Psoas muscle (tissue), 7 donors: ENCODE measurements at regions not wholly inside any gene's neighbourhood (a gene's known extent, or its start where the extent isn't known, plus 50 kb on each side); places are given as distances from the start of the nearest gene placed in this dataset.

Experiments
- ATAC-seq, 4 donors: fragments of 200-7000 bp; cut with Tn5 transposase; one replicate each; pipeline ENCODE4 v1.9.1; 2020; ENCODE audit warnings: moderate library complexity in 3 of 4, mild to moderate bottlenecking in 2 of 4
- DNase-seq, 2 donors: peaks; one replicate each; pipeline ENCODE4 v3.0.0-alpha.2; 2020
- H3K27ac ChIP-seq: fragments of 200-600 bp; one replicate; pipeline ENCODE4 v1.8.0; 2022
- H3K27me3 ChIP-seq, 3 donors: fragments of 200-600 bp in 1 of 3; one replicate each; pipeline versions ENCODE4 v1.6.1 to v1.8.0; 2013 to 2022; ENCODE audit warnings: low read length in 2 of 3, mild to moderate bottlenecking in 2 of 3, moderate library complexity in 1 of 3; ENCODE audit not compliant: insufficient read depth in 3 of 3
- H3K36me3 ChIP-seq, 2 donors: fragments of 200-600 bp in 1 of 2; one replicate each; pipeline versions ENCODE4 v1.6.1 to v1.8.0; 2013 to 2022; ENCODE audit warnings: low read depth in 1 of 2, mild to moderate bottlenecking in 1 of 2, moderate library complexity in 1 of 2; ENCODE audit not compliant: insufficient read depth in 1 of 2
- H3K4me1 ChIP-seq: fragments of 200-600 bp; one replicate; pipeline ENCODE4 v1.8.0; 2022
- H3K4me3 ChIP-seq: fragments of 200-600 bp; one replicate; pipeline ENCODE4 v1.8.0; 2022; ENCODE audit warnings: mild to moderate bottlenecking
- H3K9me3 ChIP-seq: fragments of 200-600 bp; one replicate; pipeline ENCODE4 v1.8.0; 2022
- CTCF ChIP-seq: fragments of 200-600 bp; IDR thresholded peaks from one replicate; pipeline ENCODE4 v1.8.0; 2022; ENCODE audit warnings: antibody characterized with exemption
- WGBS, 3 donors: extraction: QIAGEN DNeasy Blood & Tissue Kit; methylation state at CpG; one replicate each; pipeline versions ENCODE4 v1.1.6 to v1.1.7; 2013; 5-methylcytosine and 5-hydroxymethylcytosine counted together
- intact Hi-C, 2 donors: fragments of 100-400 bp; cut with DNase I; formaldehyde crosslinking; loops; one replicate each; pipeline versions ENCODE4 v1.11.0 to v1.14.2; 2022
- donor health status: healthy with polysubstance abuse.
- donor health status: DM: no; HTN: no; CAD: no; lungs with moderate emphysema.
- donor health status: Bipolar disorder and iron deficiency.
- donor health status: healthy.
- donor health status: DM: yes; HTN: yes; CAD: no.
- donor health status: DM: no; HTN: no; CAD: no.
- donor health status: DM: yes; HTN: yes; CAD: no.

DNA sequence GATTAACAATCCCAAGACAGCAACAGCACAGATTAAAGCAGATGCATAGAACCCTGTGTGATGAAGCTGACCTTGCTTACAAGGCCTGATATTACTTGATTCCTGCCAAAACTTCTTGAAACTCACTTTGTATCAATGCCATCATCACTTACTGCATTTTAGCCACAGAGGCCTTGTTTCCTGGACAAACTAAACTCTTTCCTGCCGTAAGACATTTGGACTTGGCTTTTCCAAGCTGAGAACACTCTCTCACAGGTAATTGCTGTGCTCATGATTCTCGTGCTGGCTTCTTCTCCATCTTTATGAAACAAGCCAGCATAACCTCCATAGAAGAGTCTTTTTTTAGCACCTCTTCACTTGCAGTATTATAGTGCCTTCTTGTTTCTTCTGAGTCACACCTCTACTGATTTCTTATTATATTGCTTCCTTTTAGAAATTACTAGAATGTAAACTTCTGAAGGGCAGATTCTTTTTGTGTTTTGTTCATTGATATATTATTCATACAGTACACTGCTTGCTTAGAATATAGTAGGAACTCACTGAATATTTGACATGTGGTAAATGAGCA is 456.5 kb upstream of the ZNF608 start:
- Histone ChIP-seq H3K36me3 (no peaks in the 10 kb centered on the region), H3K27ac (no peak overlapping the region), H3K4me3 (no peak overlapping the region), H3K27me3 (no peaks in the 10 kb centered on the region), H3K4me1 (peaks cover 15% of the 10 kb centered on the region), H3K9me3 (no peaks in the 10 kb centered on the region)
- ATAC-seq (no peak), DNase-seq (no peak)
- 63 to 95% (median 72%) methylated on average over 2 of the region's 2 CpGs for WGBS, 3 donors
- intact Hi-C loops, result no loop called here
- no peak for TF ChIP-seq CTCF

DNA sequence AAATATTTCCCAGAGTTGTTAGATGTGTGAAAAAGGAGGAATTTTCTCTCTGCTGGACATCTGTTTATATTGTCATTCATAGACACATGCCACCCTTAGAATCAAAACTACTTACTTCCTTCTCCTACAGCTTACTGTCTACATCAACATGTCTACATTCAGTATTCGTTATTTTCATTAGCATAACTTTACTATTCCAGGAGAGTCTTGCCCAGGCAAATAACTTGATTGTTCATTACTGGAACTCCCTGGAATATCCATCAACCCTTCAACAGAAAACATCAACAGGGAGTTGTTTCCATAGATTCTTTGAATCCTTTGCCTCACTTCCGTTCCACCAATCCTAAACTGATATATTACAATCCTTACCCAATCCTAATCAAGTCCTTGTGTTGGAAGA is 457.5 kb upstream of the ZNF608 start:
- no peak overlapping the region for H3K4me3 ChIP-seq
- DNase-seq (no peak), ATAC-seq (no peak)
- H3K36me3 ChIP-seq, result no peaks in the 10 kb centered on the region
- WGBS, 3 donors, result 97 to 98% (median 98%) methylated on average over 2 of the region's 2 CpGs
- H3K9me3 ChIP-seq, result no peaks in the 10 kb centered on the region
- H3K27ac ChIP-seq, result no peak overlapping the region
- H3K27me3 ChIP-seq, result no peaks in the 10 kb centered on the region
- intact Hi-C loops, result no loop called here
- peaks cover 6% of the 10 kb centered on the region for H3K4me1 ChIP-seq
- no peak for TF ChIP-seq CTCF

GRCh38 chr5:125205601-125206225 is 459.3 kb upstream of the ZNF608 start:
- 88 to 95% (median 89%) methylated on average over 6 of the region's 6 CpGs for WGBS, 3 donors
- ATAC-seq (no peak), DNase-seq (no peak)
- Histone ChIP-seq H3K4me1 (no peaks in the 10 kb centered on the region), H3K9me3 (no peaks in the 10 kb centered on the region), H3K27ac (no peak overlapping the region), H3K27me3 (no peaks in the 10 kb centered on the region), H3K36me3 (no peaks in the 10 kb centered on the region), H3K4me3 (no peak overlapping the region)
- no peak for TF ChIP-seq CTCF
- intact Hi-C loops, result no loop called here

GRCh38 chr5:125207856-125208255 is 461.4 kb upstream of the ZNF608 start:
- ATAC-seq, result no peak
- no peak overlapping the region for H3K27ac ChIP-seq
- no peak for DNase-seq

More at GRCh38 chr5:125207856-125208255, 461.4 kb upstream of the ZNF608 start:
- Histone ChIP-seq H3K27me3 (no peaks in the 10 kb centered on the region), H3K4me1 (no peaks in the 10 kb centered on the region), H3K9me3 (no peaks in the 10 kb centered on the region), H3K36me3 (no peaks in the 10 kb centered on the region), H3K4me3 (no peak overlapping the region)
- TF ChIP-seq CTCF, result no peak
- intact Hi-C loops, result no loop called here
